ENCODE measurements at regions not wholly inside any gene's neighbourhood (a gene's known extent, or its start where the extent isn't known, plus 50 kb on each side); places are given as distances from the start of the nearest gene placed in this dataset.
"Not testable (repeated sequence)": the region's sequence is repeated elsewhere in the genome, so short reads cannot be mapped to it uniquely, and the experiment has no call there.

DNA sequence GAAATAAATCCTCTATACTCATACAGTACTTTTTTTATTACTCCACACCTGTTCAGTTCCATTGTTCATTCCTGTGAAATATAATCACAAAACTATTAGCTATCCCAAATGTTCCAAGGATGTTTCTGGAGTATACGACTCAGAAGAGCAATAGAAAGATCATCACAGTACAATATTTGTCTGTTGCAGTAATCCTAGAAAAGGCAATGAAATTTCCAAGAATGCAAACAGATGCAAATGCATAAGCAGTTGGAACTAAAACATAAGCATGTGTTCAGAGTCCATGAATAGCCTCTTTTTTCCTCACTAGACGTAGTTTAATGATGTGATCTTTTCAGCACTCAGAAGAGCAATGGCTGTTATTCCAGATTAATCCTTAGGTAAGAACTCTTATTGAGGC, 55.2 kb downstream of the RTL3 start:
- H3K36me3 ChIP-seq (ENCODE audit: control insufficient read depth, insufficient read depth, low read length): no peaks in the 10 kb centered on the region
- no peak overlapping the region for H3K27ac ChIP-seq (ENCODE audit: insufficient read depth, low read length, poor library complexity, severe bottlenecking)
- no peaks in the 10 kb centered on the region for H3K4me1 ChIP-seq (ENCODE audit: control insufficient read depth, insufficient read depth, low read length, poor library complexity, severe bottlenecking)
- no peak overlapping the region for H3K4me3 ChIP-seq (ENCODE audit: insufficient read depth, low read depth, low read length, poor library complexity, severe bottlenecking)
- no peak for DNase-seq
- no peaks in the 10 kb centered on the region for H3K9me3 ChIP-seq (ENCODE audit: control insufficient read depth, low read length)
- no peaks in the 10 kb centered on the region for H3K27me3 ChIP-seq (replicated peaks; ENCODE audit: control insufficient read depth, insufficient read depth, low read length, poor library complexity, severe bottlenecking)

GRCh38 chrX:78595901-78596502, 63.1 kb downstream of the RTL3 start:
- Histone ChIP-seq H3K27ac (ENCODE audit: insufficient read depth, low read length, poor library complexity, severe bottlenecking) (no peak overlapping the region), H3K27me3 (replicated peaks; ENCODE audit: control insufficient read depth, insufficient read depth, low read length, poor library complexity, severe bottlenecking) (no peaks in the 10 kb centered on the region), H3K4me3 (ENCODE audit: insufficient read depth, low read depth, low read length, poor library complexity, severe bottlenecking) (no peak overlapping the region), H3K36me3 (ENCODE audit: control insufficient read depth, insufficient read depth, low read length) (no peaks in the 10 kb centered on the region), H3K9me3 (ENCODE audit: control insufficient read depth, low read length) (no peaks in the 10 kb centered on the region), H3K4me1 (ENCODE audit: control insufficient read depth, insufficient read depth, low read length, poor library complexity, severe bottlenecking) (no peaks in the 10 kb centered on the region)
- no peak for DNase-seq

- Histone ChIP-seq H3K27me3 (replicated peaks; ENCODE audit: control insufficient read depth, insufficient read depth, low read length, poor library complexity, severe bottlenecking) (no peaks in the 10 kb centered on the region), H3K9me3 (ENCODE audit: control insufficient read depth, low read length) (no peaks in the 10 kb centered on the region), H3K27ac (ENCODE audit: insufficient read depth, low read length, poor library complexity, severe bottlenecking) (no peak overlapping the region), H3K4me1 (ENCODE audit: control insufficient read depth, insufficient read depth, low read length, poor library complexity, severe bottlenecking) (no peaks in the 10 kb centered on the region), H3K36me3 (ENCODE audit: control insufficient read depth, insufficient read depth, low read length) (no peaks in the 10 kb centered on the region), H3K4me3 (ENCODE audit: insufficient read depth, low read depth, low read length, poor library complexity, severe bottlenecking) (no peak overlapping the region)
- no peak for DNase-seq
Observed at GRCh38 chrX:78593701-78594100, 65.4 kb downstream of the RTL3 start.

DNA sequence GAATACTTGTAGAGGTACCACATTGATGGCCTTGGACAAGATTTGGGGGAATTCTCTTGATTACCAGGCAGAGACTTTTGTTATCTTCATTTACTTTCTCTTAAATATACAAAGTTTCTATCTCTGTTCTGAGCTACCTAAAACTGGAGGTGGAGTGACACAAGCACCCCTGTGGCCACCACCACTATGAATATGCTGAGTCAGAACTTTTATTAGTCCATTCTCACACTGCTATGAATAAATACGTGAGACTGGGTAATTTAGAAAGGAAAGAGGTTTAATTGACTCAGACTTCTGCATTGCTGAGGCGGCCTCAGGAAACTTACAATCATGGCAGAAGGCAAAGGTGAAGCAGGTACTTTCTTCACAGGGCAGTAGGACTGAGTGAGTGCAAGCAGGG, 67.1 kb downstream of the RTL3 start:
- H3K4me3 ChIP-seq (ENCODE audit: insufficient read depth, low read depth, low read length, poor library complexity, severe bottlenecking): no peak overlapping the region
- H3K27ac ChIP-seq (ENCODE audit: insufficient read depth, low read length, poor library complexity, severe bottlenecking): no peak overlapping the region
- H3K9me3 ChIP-seq (ENCODE audit: control insufficient read depth, low read length): no peaks in the 10 kb centered on the region
- H3K4me1 ChIP-seq (ENCODE audit: control insufficient read depth, insufficient read depth, low read length, poor library complexity, severe bottlenecking): no peaks in the 10 kb centered on the region
- DNase-seq: no peak
- no peaks in the 10 kb centered on the region for H3K27me3 ChIP-seq (replicated peaks; ENCODE audit: control insufficient read depth, insufficient read depth, low read length, poor library complexity, severe bottlenecking)
- H3K36me3 ChIP-seq (ENCODE audit: control insufficient read depth, insufficient read depth, low read length): no peaks in the 10 kb centered on the region

- no peak overlapping the region for H3K27ac ChIP-seq (ENCODE audit: insufficient read depth, low read length, poor library complexity, severe bottlenecking)
Observed at GRCh38 chrX:78574306-78574705, 84.8 kb downstream of the RTL3 start.

DNA sequence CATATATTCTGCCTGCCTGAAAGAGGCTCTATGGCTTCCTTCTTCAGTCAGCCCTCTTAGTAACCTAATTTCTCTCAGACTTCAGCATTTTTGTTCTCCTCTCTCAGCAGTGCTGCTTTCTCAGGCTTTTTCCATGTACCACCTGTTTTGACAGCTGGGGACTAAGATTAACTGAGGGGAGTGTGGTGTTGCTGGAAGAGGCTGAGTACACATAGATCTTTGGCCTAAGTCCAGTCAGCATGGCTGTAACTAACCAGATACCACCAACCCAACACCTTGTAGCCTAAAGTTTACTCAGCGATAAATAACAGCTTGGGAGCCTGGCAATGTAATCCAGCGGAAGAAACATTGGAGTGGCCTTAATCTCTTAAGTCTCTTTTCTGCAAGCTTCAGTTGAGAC, 85.5 kb downstream of the RTL3 start:
- Histone ChIP-seq H3K4me3 (ENCODE audit: insufficient read depth, low read depth, low read length, poor library complexity, severe bottlenecking) (no peak overlapping the region), H3K4me1 (ENCODE audit: control insufficient read depth, insufficient read depth, low read length, poor library complexity, severe bottlenecking) (no peaks in the 10 kb centered on the region), H3K9me3 (ENCODE audit: control insufficient read depth, low read length) (no peaks in the 10 kb centered on the region), H3K36me3 (ENCODE audit: control insufficient read depth, insufficient read depth, low read length) (no peaks in the 10 kb centered on the region), H3K27ac (ENCODE audit: insufficient read depth, low read length, poor library complexity, severe bottlenecking) (no peak overlapping the region), H3K27me3 (replicated peaks; ENCODE audit: control insufficient read depth, insufficient read depth, low read length, poor library complexity, severe bottlenecking) (no peaks in the 10 kb centered on the region)
- DNase-seq: no peak

More at GRCh38 chrX:78574306-78574705, 84.8 kb downstream of the RTL3 start:
- Histone ChIP-seq H3K9me3 (ENCODE audit: control insufficient read depth, low read length) (no peaks in the 10 kb centered on the region), H3K27me3 (replicated peaks; ENCODE audit: control insufficient read depth, insufficient read depth, low read length, poor library complexity, severe bottlenecking) (no peaks in the 10 kb centered on the region), H3K4me1 (ENCODE audit: control insufficient read depth, insufficient read depth, low read length, poor library complexity, severe bottlenecking) (no peaks in the 10 kb centered on the region), H3K4me3 (ENCODE audit: insufficient read depth, low read depth, low read length, poor library complexity, severe bottlenecking) (no peak overlapping the region), H3K36me3 (ENCODE audit: control insufficient read depth, insufficient read depth, low read length) (no peaks in the 10 kb centered on the region)
- no peak for DNase-seq

DNA sequence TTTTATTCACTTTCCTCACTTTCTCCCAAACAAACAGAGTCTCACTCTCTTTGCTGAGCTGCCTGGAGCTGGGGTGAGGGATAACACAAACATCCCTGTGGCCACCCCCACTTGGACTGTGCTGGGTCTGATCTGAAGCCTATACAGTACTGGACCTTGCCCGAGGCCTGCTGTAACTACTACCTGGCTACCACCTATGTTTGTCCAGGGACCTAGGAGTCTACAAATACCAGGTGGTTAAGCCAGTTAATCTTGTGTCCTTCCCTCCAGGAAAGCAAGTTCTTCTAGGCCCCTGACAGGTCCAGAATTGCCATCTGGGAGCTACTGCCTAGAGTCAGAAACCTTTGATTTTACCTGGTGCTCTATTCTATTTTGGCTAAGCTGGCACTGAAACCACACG, 87.3 kb downstream of the RTL3 start:
- no peak overlapping the region for H3K4me3 ChIP-seq (ENCODE audit: insufficient read depth, low read depth, low read length, poor library complexity, severe bottlenecking)
- no peaks in the 10 kb centered on the region for H3K9me3 ChIP-seq (ENCODE audit: control insufficient read depth, low read length)
- H3K27me3 ChIP-seq (replicated peaks; ENCODE audit: control insufficient read depth, insufficient read depth, low read length, poor library complexity, severe bottlenecking): no peaks in the 10 kb centered on the region
- no peaks in the 10 kb centered on the region for H3K36me3 ChIP-seq (ENCODE audit: control insufficient read depth, insufficient read depth, low read length)
- H3K27ac ChIP-seq (ENCODE audit: insufficient read depth, low read length, poor library complexity, severe bottlenecking): no peak overlapping the region
- H3K4me1 ChIP-seq (ENCODE audit: control insufficient read depth, insufficient read depth, low read length, poor library complexity, severe bottlenecking): no peaks in the 10 kb centered on the region
- DNase-seq: no peak

DNA sequence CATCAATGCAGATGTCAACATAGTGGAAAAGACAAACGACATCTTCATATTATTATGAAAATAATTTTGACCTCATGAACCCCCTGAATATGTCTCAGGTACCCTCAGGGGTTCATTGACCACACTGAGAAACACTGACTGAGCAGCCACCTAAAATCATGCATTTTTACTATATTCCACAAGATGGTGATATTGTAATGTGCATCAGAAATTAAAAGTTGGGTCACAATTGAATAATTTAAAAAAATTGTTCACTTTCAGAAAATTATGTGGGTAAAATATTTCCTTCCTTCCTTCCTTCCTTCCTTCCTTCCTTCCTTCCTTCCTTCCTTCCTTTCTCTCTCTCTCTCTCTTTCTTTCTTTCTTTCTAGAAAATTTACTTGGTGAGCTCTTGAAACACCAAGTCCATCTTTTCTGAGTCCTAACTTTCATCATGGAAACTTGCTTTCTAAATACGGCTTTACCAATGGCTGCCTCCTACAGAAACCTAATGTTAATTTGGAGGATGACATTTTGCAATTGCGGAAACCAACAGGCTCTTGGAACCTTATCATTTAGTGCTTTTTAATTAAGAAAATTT, 103.6 kb downstream of the RTL3 start:
- H3K27me3 ChIP-seq (replicated peaks; ENCODE audit: control insufficient read depth, insufficient read depth, low read length, poor library complexity, severe bottlenecking): no peaks in the 10 kb centered on the region
- no peak for DNase-seq
- no peak overlapping the region for H3K4me3 ChIP-seq (ENCODE audit: insufficient read depth, low read depth, low read length, poor library complexity, severe bottlenecking)
- no peaks in the 10 kb centered on the region for H3K9me3 ChIP-seq (ENCODE audit: control insufficient read depth, low read length)
- H3K27ac ChIP-seq (ENCODE audit: insufficient read depth, low read length, poor library complexity, severe bottlenecking): no peak overlapping the region
- no peaks in the 10 kb centered on the region for H3K4me1 ChIP-seq (ENCODE audit: control insufficient read depth, insufficient read depth, low read length, poor library complexity, severe bottlenecking)
- no peaks in the 10 kb centered on the region for H3K36me3 ChIP-seq (ENCODE audit: control insufficient read depth, insufficient read depth, low read length)

- not testable (repeated sequence) for H3K27me3 ChIP-seq (replicated peaks; ENCODE audit: control insufficient read depth, insufficient read depth, low read length, poor library complexity, severe bottlenecking); H3K9me3 ChIP-seq (ENCODE audit: control insufficient read depth, low read length); H3K4me1 ChIP-seq (ENCODE audit: control insufficient read depth, insufficient read depth, low read length, poor library complexity, severe bottlenecking); H3K27ac ChIP-seq (ENCODE audit: insufficient read depth, low read length, poor library complexity, severe bottlenecking); H3K4me3 ChIP-seq (ENCODE audit: insufficient read depth, low read depth, low read length, poor library complexity, severe bottlenecking); H3K36me3 ChIP-seq (ENCODE audit: control insufficient read depth, insufficient read depth, low read length); DNase-seq
Observed at GRCh38 chrX:78552628-78553027, 106.5 kb downstream of the RTL3 start.

GRCh38 chrX:78548012-78548411, 111.1 kb downstream of the RTL3 start:
- no peaks in the 10 kb centered on the region for H3K36me3 ChIP-seq (ENCODE audit: control insufficient read depth, insufficient read depth, low read length)
- H3K4me1 ChIP-seq (ENCODE audit: control insufficient read depth, insufficient read depth, low read length, poor library complexity, severe bottlenecking): no peaks in the 10 kb centered on the region
- H3K27me3 ChIP-seq (replicated peaks; ENCODE audit: control insufficient read depth, insufficient read depth, low read length, poor library complexity, severe bottlenecking): no peaks in the 10 kb centered on the region
- H3K27ac ChIP-seq (ENCODE audit: insufficient read depth, low read length, poor library complexity, severe bottlenecking): no peak overlapping the region
- H3K4me3 ChIP-seq (ENCODE audit: insufficient read depth, low read depth, low read length, poor library complexity, severe bottlenecking): no peak overlapping the region
- DNase-seq: no peak
- H3K9me3 ChIP-seq (ENCODE audit: control insufficient read depth, low read length): no peaks in the 10 kb centered on the region

Data from effector memory CD4-positive, alpha-beta T cell (primary cell).